Testis (tissue), 2 donors: ENCODE measurements at regions not wholly inside any gene's neighbourhood (a gene's known extent, or its start where the extent isn't known, plus 50 kb on each side); places are given as distances from the start of the nearest gene placed in this dataset.

ENCODE experiments used
- POLR2A ChIP-seq: fragments of 450-650 bp; IDR thresholded peaks from one replicate; pipeline ENCODE4 v1.6.1; 2017; ENCODE audit warnings: antibody characterized with exemption, mild to moderate bottlenecking, moderate library complexity
- TF ChIP-seq, protein P1 (sequence below), 3 experiments: fragments of 450-650 bp in 2 of 3; fragments of 200-600 bp in 1 of 3; sonication (generic) in 1 of 3; IDR thresholded peaks; one replicate each; pipeline ENCODE4 v1.5.1; 2016 to 2019; ENCODE audit warnings: antibody characterized with exemption in 3 of 3, mild to moderate bottlenecking in 2 of 3, moderate library complexity in 1 of 3

DNA sequence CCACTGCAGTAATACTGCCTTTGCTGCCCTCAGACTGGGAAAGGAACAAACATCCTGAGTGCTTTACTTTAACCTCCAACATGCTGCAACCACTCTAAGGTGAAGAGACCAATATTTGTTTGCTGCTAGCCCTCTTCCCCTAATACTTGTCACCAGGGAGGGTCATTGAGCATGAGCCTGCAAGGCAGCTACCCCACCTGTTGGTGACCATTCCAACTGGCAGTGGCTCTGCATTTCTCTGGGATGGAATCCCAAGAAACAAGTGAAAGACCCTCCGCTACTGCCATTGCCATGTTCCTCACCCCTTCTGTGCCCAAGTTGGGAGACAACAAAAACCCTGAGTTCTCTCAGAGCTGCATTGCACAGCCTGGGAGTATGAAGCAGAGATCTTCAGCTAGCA lies 462.7 kb downstream of the ZBBX start:
- TF ChIP-seq, protein P1, sequence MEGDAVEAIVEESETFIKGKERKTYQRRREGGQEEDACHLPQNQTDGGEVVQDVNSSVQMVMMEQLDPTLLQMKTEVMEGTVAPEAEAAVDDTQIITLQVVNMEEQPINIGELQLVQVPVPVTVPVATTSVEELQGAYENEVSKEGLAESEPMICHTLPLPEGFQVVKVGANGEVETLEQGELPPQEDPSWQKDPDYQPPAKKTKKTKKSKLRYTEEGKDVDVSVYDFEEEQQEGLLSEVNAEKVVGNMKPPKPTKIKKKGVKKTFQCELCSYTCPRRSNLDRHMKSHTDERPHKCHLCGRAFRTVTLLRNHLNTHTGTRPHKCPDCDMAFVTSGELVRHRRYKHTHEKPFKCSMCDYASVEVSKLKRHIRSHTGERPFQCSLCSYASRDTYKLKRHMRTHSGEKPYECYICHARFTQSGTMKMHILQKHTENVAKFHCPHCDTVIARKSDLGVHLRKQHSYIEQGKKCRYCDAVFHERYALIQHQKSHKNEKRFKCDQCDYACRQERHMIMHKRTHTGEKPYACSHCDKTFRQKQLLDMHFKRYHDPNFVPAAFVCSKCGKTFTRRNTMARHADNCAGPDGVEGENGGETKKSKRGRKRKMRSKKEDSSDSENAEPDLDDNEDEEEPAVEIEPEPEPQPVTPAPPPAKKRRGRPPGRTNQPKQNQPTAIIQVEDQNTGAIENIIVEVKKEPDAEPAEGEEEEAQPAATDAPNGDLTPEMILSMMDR (IDR thresholded peaks at IDR 0.05), result no peak
- no peak for TF ChIP-seq POLR2A
